Activated naive CD4-positive, alpha-beta T cell treated with anti-CD3 and anti-CD28 coated beads, Interleukin-2, amount 10 ng/mL, durations not matched to agents 7 days and 5 days (primary cell): ENCODE measurements at regions not wholly inside any gene's neighbourhood (a gene's known extent, or its start where the extent isn't known, plus 50 kb on each side); places are given as distances from the start of the nearest gene placed in this dataset.

Source experiments
- CTCF ChIA-PET: fragments of 350-600 bp; sonication (Branson Sonifier 250); formaldehyde crosslinking; loops from one replicate; lab custom pipeline; 2021; ENCODE audit warnings: antibody characterized with exemption; lab: Charles Lee
- DNase-seq: peaks from one replicate; pipeline ENCODE4 v3.0.0-alpha.2; 2020
- H3K27ac Mint-ChIP-seq: one replicate; pipeline ENCODE4 v1.8.0; 2021; ENCODE audit warnings: mild to moderate bottlenecking, moderate library complexity, mixed read lengths
- H3K27me3 Mint-ChIP-seq: one replicate; pipeline ENCODE4 v1.8.0; 2021; ENCODE audit warnings: mild to moderate bottlenecking, mixed read lengths
- H3K36me3 Mint-ChIP-seq: one replicate; pipeline ENCODE4 v1.8.0; 2021; ENCODE audit warnings: mixed read lengths
- H3K4me1 Mint-ChIP-seq: one replicate; pipeline ENCODE4 v1.8.0; 2021; ENCODE audit warnings: mixed read lengths
- H3K4me3 Mint-ChIP-seq: one replicate; pipeline ENCODE4 v1.8.0; 2021; ENCODE audit warnings: mild to moderate bottlenecking, moderate library complexity, mixed read lengths
- H3K9me3 Mint-ChIP-seq: one replicate; pipeline ENCODE4 v1.8.0; 2021; ENCODE audit warnings: mixed read lengths

GRCh38 chr12:23204933-23205778, 580.2 kb downstream of the ETNK1 start:
- no peak for DNase-seq
- no peaks in the 10 kb centered on the region for H3K9me3 Mint-ChIP-seq
- no peak overlapping the region for H3K27ac Mint-ChIP-seq
- CTCF ChIA-PET, result interaction anchor here (0.6 to 3.0 kb wide), 6 partner anchors 8 to 1632 kb away, joined by 3 to 8 read pairs (median 4); no protein-coding TSS in a partner anchor
- H3K4me3 Mint-ChIP-seq, result no peak overlapping the region
- H3K36me3 Mint-ChIP-seq, result no peaks in the 10 kb centered on the region
- H3K4me1 Mint-ChIP-seq, result no peaks in the 10 kb centered on the region
- H3K27me3 Mint-ChIP-seq, result no peaks in the 10 kb centered on the region

GRCh38 chr12:23209793-23210192, 584.8 kb downstream of the ETNK1 start:
- H3K27ac Mint-ChIP-seq, result no peak overlapping the region
- DNase-seq, result no peak
- no peaks in the 10 kb centered on the region for H3K9me3 Mint-ChIP-seq
- no peaks in the 10 kb centered on the region for H3K27me3 Mint-ChIP-seq
- CTCF ChIA-PET, result no interaction called here
- H3K4me1 Mint-ChIP-seq, result no peaks in the 10 kb centered on the region
- H3K4me3 Mint-ChIP-seq, result no peak overlapping the region
- no peaks in the 10 kb centered on the region for H3K36me3 Mint-ChIP-seq

GRCh38 chr12:23210573-23210972, 585.6 kb downstream of the ETNK1 start:
- CTCF ChIA-PET, result no interaction called here

GRCh38 chr12:23211384-23212320, 586.7 kb downstream of the ETNK1 start:
- Mint-ChIP-seq H3K9me3 (peaks cover 8% of the 10 kb centered on the region), H3K36me3 (no peaks in the 10 kb centered on the region), H3K4me3 (no peak overlapping the region), H3K27ac (no peak overlapping the region), H3K4me1 (no peaks in the 10 kb centered on the region), H3K27me3 (no peaks in the 10 kb centered on the region)
- no peak for DNase-seq
- CTCF ChIA-PET, result no interaction called here

More at GRCh38 chr12:23210573-23210972, 585.6 kb downstream of the ETNK1 start:
- no peaks in the 10 kb centered on the region for H3K4me1 Mint-ChIP-seq
- no peak overlapping the region for H3K27ac Mint-ChIP-seq
- H3K27me3 Mint-ChIP-seq, result no peaks in the 10 kb centered on the region
- no peaks in the 10 kb centered on the region for H3K36me3 Mint-ChIP-seq
- peaks cover 6% of the 10 kb centered on the region for H3K9me3 Mint-ChIP-seq
- no peak overlapping the region for H3K4me3 Mint-ChIP-seq
- DNase-seq, result no peak

GRCh38 chr12:23217158-23217557, 592.2 kb downstream of the ETNK1 start:
- H3K9me3 Mint-ChIP-seq, result peaks cover 8% of the 10 kb centered on the region
- CTCF ChIA-PET, result no interaction called here
- no peak overlapping the region for H3K27ac Mint-ChIP-seq
- no peaks in the 10 kb centered on the region for H3K27me3 Mint-ChIP-seq
- H3K36me3 Mint-ChIP-seq, result no peaks in the 10 kb centered on the region
- no peak overlapping the region for H3K4me3 Mint-ChIP-seq
- no peak for DNase-seq
- no peaks in the 10 kb centered on the region for H3K4me1 Mint-ChIP-seq

GRCh38 chr12:23217667-23218066, 592.7 kb downstream of the ETNK1 start:
- H3K27me3 Mint-ChIP-seq, result no peaks in the 10 kb centered on the region
- H3K4me1 Mint-ChIP-seq, result no peaks in the 10 kb centered on the region
- CTCF ChIA-PET, result no interaction called here
- peaks cover 8% of the 10 kb centered on the region for H3K9me3 Mint-ChIP-seq
- no peak for DNase-seq
- H3K36me3 Mint-ChIP-seq, result no peaks in the 10 kb centered on the region
- no peak overlapping the region for H3K27ac Mint-ChIP-seq
- H3K4me3 Mint-ChIP-seq, result no peak overlapping the region

GRCh38 chr12:23221066-23221465, 596.1 kb downstream of the ETNK1 start:
- H3K27me3 Mint-ChIP-seq, result no peaks in the 10 kb centered on the region
- no peak overlapping the region for H3K4me3 Mint-ChIP-seq
- CTCF ChIA-PET, result no interaction called here

GRCh38 chr12:23221926-23222325, 597.0 kb downstream of the ETNK1 start:
- Mint-ChIP-seq H3K4me3 (no peak overlapping the region), H3K27me3 (no peaks in the 10 kb centered on the region), H3K9me3 (no peaks in the 10 kb centered on the region), H3K27ac (no peak overlapping the region), H3K36me3 (no peaks in the 10 kb centered on the region), H3K4me1 (no peaks in the 10 kb centered on the region)
- no peak for DNase-seq
- CTCF ChIA-PET, result no interaction called here

More at GRCh38 chr12:23221066-23221465, 596.1 kb downstream of the ETNK1 start:
- Mint-ChIP-seq H3K4me1 (no peaks in the 10 kb centered on the region), H3K9me3 (no peaks in the 10 kb centered on the region), H3K36me3 (no peaks in the 10 kb centered on the region), H3K27ac (no peak overlapping the region)
- DNase-seq, result no peak

GRCh38 chr12:23222801-23223200, 597.8 kb downstream of the ETNK1 start:
- Mint-ChIP-seq H3K9me3 (no peaks in the 10 kb centered on the region), H3K27me3 (no peaks in the 10 kb centered on the region), H3K27ac (no peak overlapping the region), H3K4me3 (no peak overlapping the region), H3K4me1 (no peaks in the 10 kb centered on the region), H3K36me3 (no peaks in the 10 kb centered on the region)
- CTCF ChIA-PET, result no interaction called here
- no peak for DNase-seq

- no peaks in the 10 kb centered on the region for H3K9me3 Mint-ChIP-seq
- CTCF ChIA-PET, result no interaction called here
- H3K36me3 Mint-ChIP-seq, result no peaks in the 10 kb centered on the region
- no peak overlapping the region for H3K27ac Mint-ChIP-seq
- no peak overlapping the region for H3K4me3 Mint-ChIP-seq
- no peaks in the 10 kb centered on the region for H3K4me1 Mint-ChIP-seq
- no peaks in the 10 kb centered on the region for H3K27me3 Mint-ChIP-seq
- no peak for DNase-seq
These were observed 603.1 kb downstream of the ETNK1 start for GRCh38 chr12:23228101-23228500.

- no peak overlapping the region for H3K4me3 Mint-ChIP-seq
- CTCF ChIA-PET, result no interaction called here
- no peak for DNase-seq
- no peaks in the 10 kb centered on the region for H3K36me3 Mint-ChIP-seq
- no peaks in the 10 kb centered on the region for H3K9me3 Mint-ChIP-seq
- no peak overlapping the region for H3K27ac Mint-ChIP-seq
- no peaks in the 10 kb centered on the region for H3K4me1 Mint-ChIP-seq
- H3K27me3 Mint-ChIP-seq, result no peaks in the 10 kb centered on the region
These were observed 605.9 kb downstream of the ETNK1 start for GRCh38 chr12:23230899-23231298.

- Mint-ChIP-seq H3K27me3 (no peaks in the 10 kb centered on the region), H3K9me3 (no peaks in the 10 kb centered on the region), H3K36me3 (no peaks in the 10 kb centered on the region), H3K27ac (no peak overlapping the region), H3K4me3 (no peak overlapping the region), H3K4me1 (no peaks in the 10 kb centered on the region)
- CTCF ChIA-PET, result no interaction called here
- no peak for DNase-seq
These were observed 611.3 kb downstream of the ETNK1 start for GRCh38 chr12:23236066-23236780.

- no peaks in the 10 kb centered on the region for H3K27me3 Mint-ChIP-seq
- H3K4me3 Mint-ChIP-seq, result no peak overlapping the region
- DNase-seq, result no peak
- no peaks in the 10 kb centered on the region for H3K9me3 Mint-ChIP-seq
- H3K36me3 Mint-ChIP-seq, result no peaks in the 10 kb centered on the region
- no peak overlapping the region for H3K27ac Mint-ChIP-seq
- H3K4me1 Mint-ChIP-seq, result no peaks in the 10 kb centered on the region
- CTCF ChIA-PET, result no interaction called here
These were observed 611.8 kb downstream of the ETNK1 start for GRCh38 chr12:23236811-23237210.

GRCh38 chr12:23238190-23238589, 613.2 kb downstream of the ETNK1 start:
- Mint-ChIP-seq H3K4me3 (no peak overlapping the region), H3K27ac (no peak overlapping the region), H3K4me1 (no peaks in the 10 kb centered on the region), H3K27me3 (no peaks in the 10 kb centered on the region), H3K9me3 (no peaks in the 10 kb centered on the region), H3K36me3 (no peaks in the 10 kb centered on the region)
- DNase-seq, result no peak
- CTCF ChIA-PET, result no interaction called here
